ENCODE measurements at regions not wholly inside any gene's neighbourhood (a gene's known extent, or its start where the extent isn't known, plus 50 kb on each side); places are given as distances from the start of the nearest gene placed in this dataset.
"Not testable (repeated sequence)": the region's sequence is repeated elsewhere in the genome, so short reads cannot be mapped to it uniquely, and the experiment has no call there.

GRCh38 chr14:85123755-85124154 lies 406.2 kb upstream of the FLRT2 start:
- no peak for DNase-seq (ENCODE audit: low read depth in 2 of 2)

DNA sequence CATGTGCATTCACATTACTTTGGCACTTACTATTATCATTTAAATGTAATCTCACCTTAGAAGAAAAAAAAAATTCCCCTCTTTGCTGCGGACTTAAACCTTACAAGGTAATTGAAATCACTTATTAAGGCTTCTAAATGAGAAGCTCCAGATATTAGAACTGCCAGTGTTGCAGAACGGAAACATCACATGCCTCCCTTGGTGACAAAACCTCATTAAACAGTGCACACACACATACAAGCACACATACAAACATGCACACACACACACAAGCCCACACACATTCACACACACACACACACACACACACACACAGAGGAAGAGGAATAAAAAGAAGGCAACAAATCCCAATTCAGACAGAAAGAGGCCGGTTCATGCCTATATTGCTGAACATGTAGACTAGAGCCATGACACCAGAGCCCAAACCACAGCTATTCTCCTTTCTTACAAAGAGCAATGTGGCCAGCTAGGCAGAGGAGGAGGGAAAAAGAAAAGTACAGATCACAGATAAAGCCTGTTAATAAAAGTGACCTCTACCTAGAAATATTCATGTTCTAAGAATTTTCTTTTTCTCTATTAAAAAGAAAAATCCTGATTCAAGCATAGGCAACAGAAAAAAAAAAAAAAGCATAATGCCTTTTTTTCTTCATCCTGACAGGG lies 405.2 kb upstream of the FLRT2 start:
- no peak for DNase-seq (ENCODE audit: low read depth in 2 of 2)

- DNase-seq (ENCODE audit: low read depth in 2 of 2) = no peak
Measured at GRCh38 chr14:85125291-85125670, 404.7 kb upstream of the FLRT2 start.

- no peak for DNase-seq (ENCODE audit: low read depth in 2 of 2)
Measured at GRCh38 chr14:85129921-85130320, 400.0 kb upstream of the FLRT2 start.

DNA sequence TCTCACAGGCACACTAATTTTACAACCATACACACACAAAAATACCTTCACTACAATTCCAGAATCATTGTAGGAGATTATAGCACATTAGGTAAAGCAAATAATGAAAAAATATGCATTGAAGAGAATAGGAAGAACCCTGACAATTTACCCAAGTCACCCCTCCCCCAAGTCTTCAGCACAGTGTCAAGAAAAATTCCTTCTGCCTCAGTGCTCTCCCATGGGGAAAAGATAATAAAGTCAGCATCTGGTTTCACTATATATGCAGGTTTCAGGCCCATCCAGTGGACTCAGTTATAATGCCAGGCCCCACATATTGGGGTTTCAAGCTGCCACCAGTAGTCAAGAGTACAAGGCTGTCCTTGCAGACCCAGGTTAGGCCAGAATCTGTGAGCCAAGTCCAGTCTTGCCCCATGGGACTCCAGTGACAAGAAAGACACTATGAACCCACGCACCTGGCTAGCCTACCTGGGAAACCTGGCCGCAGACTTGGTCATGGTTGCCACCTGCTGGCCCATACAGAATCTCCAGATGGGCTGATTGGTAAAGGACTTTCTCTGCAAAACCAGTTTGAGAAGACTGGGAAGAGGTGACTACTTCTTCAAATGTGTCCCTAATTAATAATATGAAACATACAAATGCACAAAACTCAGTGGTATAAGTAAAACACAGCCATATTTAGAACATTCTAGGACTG lies 398.6 kb upstream of the FLRT2 start:
- DNase-seq (ENCODE audit: low read depth in 2 of 2) = no peak

DNA sequence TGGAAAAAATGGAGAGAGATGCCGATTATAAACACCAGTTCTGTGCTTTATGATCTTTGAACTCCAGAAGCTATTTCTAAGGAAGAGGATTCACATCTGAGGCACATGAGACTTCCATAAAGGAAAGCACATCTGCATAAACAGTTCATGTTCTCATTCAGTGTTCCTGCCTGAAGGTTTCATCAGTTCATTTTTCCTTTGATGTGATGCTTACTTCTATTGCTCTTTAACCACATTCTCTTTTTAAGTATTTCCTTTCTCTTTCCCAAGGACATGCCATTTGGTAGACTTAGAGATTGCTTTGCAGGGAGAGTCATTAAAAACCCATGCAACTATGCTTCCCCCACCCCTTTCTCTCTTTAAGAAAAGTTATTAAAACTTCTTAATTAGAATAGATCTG lies 387.0 kb upstream of the FLRT2 start:
- DNase-seq (ENCODE audit: low read depth in 2 of 2) = no peak

DNA sequence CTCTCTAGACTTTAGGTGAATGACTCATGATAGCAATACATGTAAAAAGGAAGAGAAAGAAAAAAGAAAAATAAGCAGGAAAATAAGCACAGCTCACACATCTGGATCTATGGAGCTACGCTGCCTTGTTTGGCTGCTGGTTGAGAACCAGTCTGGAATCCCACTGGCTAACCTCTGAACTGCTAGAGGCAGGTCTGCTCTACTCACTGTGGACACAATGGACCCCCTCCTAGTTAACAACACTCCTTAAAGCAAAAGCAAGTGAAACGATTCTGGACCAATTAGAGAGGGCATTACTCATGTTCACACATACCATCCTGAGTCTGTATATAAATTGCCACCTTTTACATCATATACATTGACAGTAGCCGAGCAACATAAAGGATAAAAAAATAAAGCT lies 383.2 kb upstream of the FLRT2 start:
- no peak for DNase-seq (ENCODE audit: low read depth in 2 of 2)

DNA sequence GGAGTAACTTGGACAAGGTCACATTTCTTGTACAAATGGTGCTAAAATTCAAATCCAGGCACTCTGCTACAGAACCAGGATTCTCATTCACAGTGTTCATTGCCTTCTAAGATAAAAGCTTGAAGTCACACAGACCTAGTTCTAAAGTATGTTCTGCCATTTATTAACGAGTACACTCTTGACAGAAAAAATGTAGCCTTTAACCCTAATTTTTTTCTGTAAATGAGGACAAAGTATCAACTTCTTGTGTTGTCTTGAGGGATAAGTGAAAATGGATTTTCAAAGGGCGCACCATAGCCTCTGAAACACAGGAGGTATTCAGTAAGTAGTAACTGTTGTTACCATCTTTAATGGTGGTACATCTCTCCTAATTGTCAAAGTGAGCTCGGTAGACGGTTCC lies 379.8 kb upstream of the FLRT2 start:
- no peak for DNase-seq (ENCODE audit: low read depth in 2 of 2)

GRCh38 chr14:85154714-85155113 lies 375.2 kb upstream of the FLRT2 start:
- no peak for DNase-seq (ENCODE audit: low read depth in 2 of 2)

DNA sequence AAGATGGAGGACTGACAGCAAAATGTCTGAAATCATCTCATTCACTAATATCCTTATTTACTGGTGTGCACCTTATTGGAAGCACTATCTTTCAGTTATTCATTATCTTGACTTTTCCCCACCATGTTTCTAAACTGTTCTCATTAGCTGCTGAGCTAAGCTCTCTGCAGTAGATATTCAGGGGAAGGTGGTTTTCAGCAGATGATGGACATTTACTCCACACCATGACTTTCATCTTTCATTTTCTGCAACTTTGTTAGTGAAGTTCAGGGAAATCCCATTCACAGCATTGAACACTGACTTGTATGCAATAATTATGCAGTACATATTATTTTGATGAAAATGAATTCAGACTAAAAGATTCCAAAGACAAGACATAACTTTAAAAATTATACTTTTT lies 373.6 kb upstream of the FLRT2 start:
- no peak for DNase-seq (ENCODE audit: low read depth in 2 of 2)

DNA sequence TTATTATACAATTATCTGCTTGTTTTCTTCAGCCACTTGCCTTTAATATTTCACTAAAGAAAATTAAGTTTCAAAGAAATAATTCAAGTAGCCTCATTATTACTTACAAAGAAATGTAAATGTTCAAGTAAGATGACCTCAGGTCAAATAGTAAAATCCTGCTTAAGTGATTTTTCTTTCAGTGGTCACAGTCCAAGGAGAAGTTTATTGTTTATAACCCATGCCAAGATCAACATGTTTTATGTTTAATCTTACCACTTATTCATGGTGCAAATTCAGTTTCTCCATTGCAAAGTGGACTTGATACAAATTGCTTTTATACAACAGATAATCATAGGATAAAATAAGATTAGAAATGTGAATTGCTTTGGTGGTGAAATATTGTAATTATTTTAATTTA lies 370.2 kb upstream of the FLRT2 start:
- DNase-seq (ENCODE audit: low read depth in 2 of 2) = no peak

GRCh38 chr14:85165094-85165493 lies 364.9 kb upstream of the FLRT2 start:
- no peak for DNase-seq (ENCODE audit: low read depth in 2 of 2)

GRCh38 chr14:85169381-85169780 lies 360.6 kb upstream of the FLRT2 start:
- DNase-seq (ENCODE audit: low read depth in 2 of 2) = no peak

DNA sequence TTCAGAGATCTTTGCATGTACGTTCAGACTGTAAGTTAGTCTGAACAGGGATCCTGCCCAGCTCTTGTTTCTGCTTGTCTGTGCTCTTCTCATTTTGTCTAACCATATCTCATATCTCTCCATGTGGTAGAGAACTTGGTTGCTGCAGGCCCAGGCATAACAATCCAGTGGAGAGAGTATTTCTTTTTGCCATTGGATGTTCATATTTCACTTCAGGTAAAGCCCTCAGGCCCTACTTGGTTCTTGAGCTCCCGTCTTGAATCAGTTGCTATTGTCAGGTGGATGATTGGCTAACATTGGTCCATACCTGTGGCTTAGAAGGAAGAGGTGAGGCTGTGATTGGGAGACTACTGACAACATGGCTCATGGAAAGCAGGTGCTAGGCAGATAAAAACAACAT lies 357.7 kb upstream of the FLRT2 start:
- DNase-seq (ENCODE audit: low read depth in 2 of 2) = no peak

DNA sequence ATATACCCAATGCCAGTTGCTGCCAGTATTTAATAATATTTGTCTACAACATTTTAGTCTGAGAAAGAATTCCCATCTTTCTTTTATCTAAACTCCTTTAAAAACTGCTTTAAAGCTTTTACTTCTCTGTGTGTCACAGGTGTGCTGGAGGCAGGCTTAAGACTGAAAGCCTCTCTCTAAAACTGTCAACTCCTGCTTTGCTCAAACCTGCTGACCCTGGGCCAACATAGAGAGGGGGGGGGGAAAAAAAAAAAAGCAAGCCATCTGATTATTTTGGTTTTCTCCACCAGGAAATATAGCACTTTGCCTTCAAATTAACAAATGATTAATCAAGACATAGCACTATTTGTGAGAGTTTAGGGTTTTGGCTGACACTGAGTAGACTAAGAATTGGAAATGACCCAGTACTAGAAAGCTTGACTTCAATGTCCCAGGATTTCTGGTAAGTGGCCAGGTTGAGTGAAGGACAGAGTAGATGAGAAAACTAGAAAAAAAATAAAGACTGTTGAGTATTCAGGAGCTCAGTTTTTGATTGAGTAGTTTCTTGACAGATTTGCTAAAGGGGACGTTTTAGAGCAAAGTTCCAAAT lies 357.0 kb upstream of the FLRT2 start:
- no peak for DNase-seq (ENCODE audit: low read depth in 2 of 2)

DNA sequence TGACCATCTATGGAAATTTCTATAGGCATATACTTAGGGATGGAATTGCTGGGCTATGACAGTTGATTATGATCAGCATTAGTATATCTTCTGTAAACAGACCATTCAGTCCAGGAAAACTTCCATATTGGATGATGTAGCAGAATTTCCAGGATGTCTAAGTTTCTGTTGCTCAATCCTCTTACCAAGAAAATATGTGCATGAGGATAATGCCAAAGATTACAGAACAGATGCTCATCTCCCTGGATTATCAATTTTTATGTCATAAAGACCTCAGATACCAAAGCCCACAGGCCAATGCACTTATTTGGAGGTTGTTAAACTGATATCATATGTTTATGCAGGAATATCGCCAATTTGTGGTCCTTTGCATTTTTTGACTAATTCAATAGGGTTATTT lies 354.4 kb upstream of the FLRT2 start:
- DNase-seq (ENCODE audit: low read depth in 2 of 2) = no peak

DNA sequence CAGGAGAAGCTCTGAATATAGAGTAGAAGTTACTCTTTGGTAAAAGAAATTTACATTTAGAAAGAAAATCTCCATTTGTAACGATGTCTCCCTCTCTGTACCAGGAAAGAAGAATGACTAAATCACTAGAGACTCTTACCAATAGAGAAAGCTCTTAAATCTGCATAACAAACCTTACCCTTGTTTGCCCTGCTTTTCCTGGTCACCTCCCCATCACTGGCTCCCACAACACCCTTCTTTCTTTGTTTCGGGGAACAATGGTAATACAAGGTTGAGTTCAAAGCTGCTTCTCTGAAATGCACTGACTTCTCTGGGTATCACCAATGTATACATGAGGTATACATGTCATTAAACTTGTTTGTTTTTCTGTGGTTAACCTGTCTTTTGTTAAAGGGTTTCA lies 351.1 kb upstream of the FLRT2 start:
- DNase-seq (ENCODE audit: low read depth in 2 of 2) = no peak

DNA sequence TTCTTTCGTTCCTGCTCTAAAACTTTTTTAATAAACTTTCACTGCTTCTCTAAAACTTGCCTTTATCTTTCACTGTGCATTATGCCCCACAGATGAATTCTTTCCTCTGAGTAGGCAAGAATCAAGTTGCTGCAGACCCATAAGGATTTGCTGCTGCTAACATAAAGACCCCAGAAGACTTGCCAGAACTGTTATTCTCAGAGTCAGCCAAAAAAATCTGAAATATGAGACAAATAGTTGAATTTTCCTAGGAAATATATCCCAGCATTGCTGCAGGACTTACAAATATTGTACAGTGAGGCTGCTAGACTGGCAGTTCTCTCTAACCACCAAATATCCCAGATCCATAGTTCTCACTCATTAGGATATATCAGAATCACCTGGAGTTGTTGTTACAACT lies 349.1 kb upstream of the FLRT2 start:
- no peak for DNase-seq (ENCODE audit: low read depth in 2 of 2)

GRCh38 chr14:85182282-85182681 lies 347.7 kb upstream of the FLRT2 start:
- no peak for DNase-seq (ENCODE audit: low read depth in 2 of 2)

DNA sequence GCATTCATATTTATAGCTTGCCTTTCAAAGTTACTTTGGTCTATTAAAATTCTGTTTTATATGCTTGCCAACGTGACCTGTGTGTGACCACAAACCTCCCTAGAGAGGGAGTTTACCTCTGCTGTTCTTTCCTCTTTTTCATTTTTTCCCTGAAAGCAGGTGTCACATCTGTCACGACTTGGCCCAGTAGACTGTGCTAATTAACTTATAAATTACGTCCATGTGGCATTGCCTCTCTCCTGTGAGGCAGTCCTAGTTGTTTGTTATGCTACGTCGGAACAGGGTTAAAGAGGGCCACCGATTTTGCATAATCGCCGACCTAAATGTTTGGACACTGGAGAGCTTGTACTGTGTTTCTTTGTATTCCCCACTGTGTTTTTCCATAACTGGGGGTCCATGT lies 343.9 kb upstream of the FLRT2 start:
- no peak for DNase-seq (ENCODE audit: low read depth in 2 of 2)

DNA sequence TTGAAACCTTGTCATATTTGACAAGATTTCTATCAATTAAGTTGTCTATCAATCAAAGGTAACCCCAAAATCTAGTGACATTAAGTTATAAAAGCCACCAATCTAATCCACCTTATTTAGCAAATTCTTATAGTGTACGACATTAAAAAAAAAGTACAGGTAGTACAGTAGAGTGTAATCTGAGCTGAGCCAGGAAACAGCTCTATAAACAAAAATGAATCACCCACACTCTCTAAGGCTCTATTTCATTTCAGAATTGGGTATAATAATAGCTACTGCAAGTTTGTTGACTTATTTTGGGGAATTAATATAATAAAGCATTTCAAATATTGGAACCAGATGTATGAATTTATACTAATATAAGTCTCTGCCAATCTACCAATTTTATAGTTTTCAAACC lies 342.4 kb upstream of the FLRT2 start:
- DNase-seq (ENCODE audit: low read depth in 2 of 2) = no peak

DNA sequence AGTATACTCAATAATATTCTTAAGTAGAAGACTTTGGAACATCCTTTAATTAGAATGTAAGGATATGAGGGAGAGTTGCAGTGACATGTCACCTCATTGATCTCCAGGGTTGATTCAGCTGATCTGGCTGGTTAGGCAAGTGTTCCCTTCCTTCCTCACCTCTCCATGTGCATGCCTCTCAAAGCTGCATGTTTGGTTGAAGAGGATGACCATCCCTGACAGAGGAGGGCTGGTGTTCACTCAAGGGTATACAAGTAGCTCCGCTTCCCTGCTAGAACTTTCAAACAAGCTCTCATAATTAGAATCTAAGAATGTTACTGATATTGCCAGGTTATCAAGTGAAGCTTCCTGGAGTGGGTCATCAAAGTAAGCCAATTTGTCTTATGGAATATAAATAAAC lies 341.1 kb upstream of the FLRT2 start:
- DNase-seq (ENCODE audit: low read depth in 2 of 2) = no peak

GRCh38 chr14:85189253-85189652 lies 340.7 kb upstream of the FLRT2 start:
- DNase-seq (ENCODE audit: low read depth in 2 of 2) = not testable (repeated sequence)

DNA sequence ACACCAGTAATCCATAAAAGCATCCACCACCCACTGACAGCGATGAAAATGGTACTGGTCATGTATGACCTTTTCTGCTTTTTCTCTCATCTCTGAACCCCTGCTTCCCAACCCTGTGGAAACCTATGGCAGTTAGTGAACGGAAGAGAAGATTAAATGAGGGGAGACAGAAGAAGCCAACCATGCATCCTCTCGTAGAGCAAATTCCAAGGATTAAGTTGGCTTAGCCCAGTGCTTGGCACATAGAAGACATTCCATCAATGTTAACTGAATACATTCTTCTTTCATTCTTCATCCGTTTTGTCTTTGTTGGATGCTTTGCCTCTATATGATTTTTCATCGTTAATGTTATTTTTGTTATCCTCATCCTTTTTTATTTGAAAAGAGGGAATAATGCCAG lies 339.7 kb upstream of the FLRT2 start:
- no peak for DNase-seq (ENCODE audit: low read depth in 2 of 2)
